Activated CD4-positive, alpha-beta T cell treated with anti-CD3 and anti-CD28 coated beads, Interleukin-2, amount 50 U/mL, for 4 hours (primary cell): ENCODE measurements at regions not wholly inside any gene's neighbourhood (a gene's known extent, or its start where the extent isn't known, plus 50 kb on each side); places are given as distances from the start of the nearest gene placed in this dataset.

Source experiments
- DNase-seq, 2 experiments: peaks; one replicate each; pipeline ENCODE4 v3.0.0-alpha.2; 2020

- no peak for DNase-seq
Measured at GRCh38 chr15:47503876-47504275, 213.4 kb upstream of the SEMA6D start.

- no peak for DNase-seq
Measured at GRCh38 chr15:47504624-47505256, 212.6 kb upstream of the SEMA6D start.

- no peak for DNase-seq
Measured at GRCh38 chr15:47505712-47506328, 211.5 kb upstream of the SEMA6D start.

GRCh38 chr15:47506329-47507100 is 210.8 kb upstream of the SEMA6D start:
- no peak for DNase-seq

GRCh38 chr15:47507221-47507985 is 209.9 kb upstream of the SEMA6D start:
- no peak for DNase-seq

GRCh38 chr15:47511261-47511660 is 206.0 kb upstream of the SEMA6D start:
- DNase-seq, result no peak

- DNase-seq, result no peak
Measured at GRCh38 chr15:47513471-47513870, 203.8 kb upstream of the SEMA6D start.

- DNase-seq, result no peak
Measured at GRCh38 chr15:47514200-47514652, 203.1 kb upstream of the SEMA6D start.

- no peak for DNase-seq
Measured at GRCh38 chr15:47516558-47516957, 200.7 kb upstream of the SEMA6D start.

- DNase-seq, result no peak
Measured at GRCh38 chr15:47516972-47517371, 200.3 kb upstream of the SEMA6D start.

- no peak for DNase-seq
Measured at GRCh38 chr15:47517737-47518136, 199.6 kb upstream of the SEMA6D start.

GRCh38 chr15:47523681-47524475 is 193.4 kb upstream of the SEMA6D start:
- no peak for DNase-seq

GRCh38 chr15:47529241-47529640 is 188.1 kb upstream of the SEMA6D start:
- DNase-seq, result no peak

- DNase-seq, result no peak
Measured at GRCh38 chr15:47534673-47535072, 182.6 kb upstream of the SEMA6D start.

- DNase-seq, result no peak
Measured at GRCh38 chr15:47541562-47541961, 175.7 kb upstream of the SEMA6D start.

- no peak for DNase-seq
Measured at GRCh38 chr15:47542312-47542989, 174.9 kb upstream of the SEMA6D start.

GRCh38 chr15:47548231-47548630 is 169.1 kb upstream of the SEMA6D start:
- no peak for DNase-seq

- DNase-seq, result no peak
Measured at GRCh38 chr15:47548986-47549385, 168.3 kb upstream of the SEMA6D start.

GRCh38 chr15:47551079-47551478 is 166.2 kb upstream of the SEMA6D start:
- DNase-seq, result no peak

GRCh38 chr15:47551546-47551945 is 165.8 kb upstream of the SEMA6D start:
- no peak for DNase-seq

GRCh38 chr15:47552978-47553608 is 164.2 kb upstream of the SEMA6D start:
- DNase-seq, result no peak
